ENCODE measurements at regions not wholly inside any gene's neighbourhood (a gene's known extent, or its start where the extent isn't known, plus 50 kb on each side); places are given as distances from the start of the nearest gene placed in this dataset.

GRCh38 chr13:40026174-40026585, 370.7 kb downstream of the COG6 start:
- Mint-ChIP-seq H3K36me3 (ENCODE audit: low read depth) (no peaks in the 10 kb centered on the region), H3K4me1 (peaks cover 6% of the 10 kb centered on the region), H3K4me3 (no peak overlapping the region), H3K27me3 (ENCODE audit: low read depth) (no peaks in the 10 kb centered on the region), H3K27ac (no peak overlapping the region), H3K9me3 (peaks cover 2% of the 10 kb centered on the region)
- no peak for TF ChIP-seq CTCF (IDR thresholded peaks at IDR 0.05; ENCODE audit: unreplicated experiment in 3 of 3)

- Mint-ChIP-seq H3K4me1 (peaks cover 10% of the 10 kb centered on the region), H3K27ac (no peak overlapping the region), H3K9me3 (peaks cover 2% of the 10 kb centered on the region), H3K27me3 (ENCODE audit: low read depth) (no peaks in the 10 kb centered on the region), H3K36me3 (ENCODE audit: low read depth) (no peaks in the 10 kb centered on the region), H3K4me3 (no peak overlapping the region)
- no peak for TF ChIP-seq CTCF (IDR thresholded peaks at IDR 0.05; ENCODE audit: unreplicated experiment in 3 of 3)
These were observed 371.3 kb downstream of the COG6 start for GRCh38 chr13:40026741-40027140.

GRCh38 chr13:40028446-40028845, 373.0 kb downstream of the COG6 start:
- Mint-ChIP-seq H3K9me3 (peaks cover 2% of the 10 kb centered on the region), H3K27ac (no peak overlapping the region), H3K4me3 (no peak overlapping the region), H3K36me3 (ENCODE audit: low read depth) (no peaks in the 10 kb centered on the region), H3K27me3 (ENCODE audit: low read depth) (no peaks in the 10 kb centered on the region), H3K4me1 (peaks cover 10% of the 10 kb centered on the region)
- no peak for TF ChIP-seq CTCF (IDR thresholded peaks at IDR 0.05; ENCODE audit: unreplicated experiment in 3 of 3)

- Mint-ChIP-seq H3K27ac (peak overlapping the region; percentile 17 to 77 (median 21)), H3K4me1 (peaks cover 10% of the 10 kb centered on the region), H3K9me3 (peaks cover 2% of the 10 kb centered on the region), H3K27me3 (ENCODE audit: low read depth) (no peaks in the 10 kb centered on the region), H3K36me3 (ENCODE audit: low read depth) (no peaks in the 10 kb centered on the region), H3K4me3 (no peak overlapping the region)
- no peak for TF ChIP-seq CTCF (IDR thresholded peaks at IDR 0.05; ENCODE audit: unreplicated experiment in 3 of 3)
These were observed 375.6 kb downstream of the COG6 start for GRCh38 chr13:40031031-40031430.

- TF ChIP-seq CTCF (IDR thresholded peaks at IDR 0.05; ENCODE audit: unreplicated experiment in 3 of 3), result no peak
- Mint-ChIP-seq H3K9me3 (peaks cover 2% of the 10 kb centered on the region), H3K4me3 (no peak overlapping the region), H3K36me3 (ENCODE audit: low read depth) (no peaks in the 10 kb centered on the region), H3K27me3 (ENCODE audit: low read depth) (peaks cover 6% of the 10 kb centered on the region), H3K4me1 (peaks cover 25% of the 10 kb centered on the region), H3K27ac (no peak overlapping the region)
These were observed 383.6 kb downstream of the COG6 start for GRCh38 chr13:40039061-40039460.

- no peak for TF ChIP-seq CTCF (IDR thresholded peaks at IDR 0.05; ENCODE audit: unreplicated experiment in 3 of 3)
- Mint-ChIP-seq H3K27ac (peak overlapping the region; percentile 51 to 73 (median 58)), H3K36me3 (ENCODE audit: low read depth) (no peaks in the 10 kb centered on the region), H3K27me3 (ENCODE audit: low read depth) (no peaks in the 10 kb centered on the region), H3K4me3 (no peak overlapping the region), H3K4me1 (peaks cover 25% of the 10 kb centered on the region), H3K9me3 (peaks cover 2% of the 10 kb centered on the region)
These were observed 387.5 kb downstream of the COG6 start for GRCh38 chr13:40042991-40043390.
